Keratinocyte (primary cell): ENCODE measurements at regions not wholly inside any gene's neighbourhood (a gene's known extent, or its start where the extent isn't known, plus 50 kb on each side); places are given as distances from the start of the nearest gene placed in this dataset.

ENCODE experiments used
- EZH2 ChIP-seq: IDR thresholded peaks from one replicate; pipeline ENCODE4 v1.6.1; 2012; ENCODE audit warnings: inconsistent platforms, mild to moderate bottlenecking, low read length, moderate library complexity
- TF ChIP-seq, protein P1 (sequence below), 3 experiments: IDR thresholded peaks in 1 of 3; conservative IDR thresholded peaks in 1 of 3; optimal IDR thresholded peaks in 1 of 3; 2 replicates in 2 of 3; 3 replicates in 1 of 3; pipeline versions ENCODE3 to v1.5.1; 2011; ENCODE audit warnings: low read length in 3 of 3, mild to moderate bottlenecking in 3 of 3, moderate library complexity in 2 of 3, control low read depth in 1 of 3, inconsistent platforms in 1 of 3; ENCODE audit not compliant: insufficient read depth in 2 of 3; ENCODE audit errors: extremely low read depth in 1 of 3

- TF ChIP-seq, protein P1, sequence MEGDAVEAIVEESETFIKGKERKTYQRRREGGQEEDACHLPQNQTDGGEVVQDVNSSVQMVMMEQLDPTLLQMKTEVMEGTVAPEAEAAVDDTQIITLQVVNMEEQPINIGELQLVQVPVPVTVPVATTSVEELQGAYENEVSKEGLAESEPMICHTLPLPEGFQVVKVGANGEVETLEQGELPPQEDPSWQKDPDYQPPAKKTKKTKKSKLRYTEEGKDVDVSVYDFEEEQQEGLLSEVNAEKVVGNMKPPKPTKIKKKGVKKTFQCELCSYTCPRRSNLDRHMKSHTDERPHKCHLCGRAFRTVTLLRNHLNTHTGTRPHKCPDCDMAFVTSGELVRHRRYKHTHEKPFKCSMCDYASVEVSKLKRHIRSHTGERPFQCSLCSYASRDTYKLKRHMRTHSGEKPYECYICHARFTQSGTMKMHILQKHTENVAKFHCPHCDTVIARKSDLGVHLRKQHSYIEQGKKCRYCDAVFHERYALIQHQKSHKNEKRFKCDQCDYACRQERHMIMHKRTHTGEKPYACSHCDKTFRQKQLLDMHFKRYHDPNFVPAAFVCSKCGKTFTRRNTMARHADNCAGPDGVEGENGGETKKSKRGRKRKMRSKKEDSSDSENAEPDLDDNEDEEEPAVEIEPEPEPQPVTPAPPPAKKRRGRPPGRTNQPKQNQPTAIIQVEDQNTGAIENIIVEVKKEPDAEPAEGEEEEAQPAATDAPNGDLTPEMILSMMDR (optimal IDR thresholded peaks at IDR 0.05 in 1 of 3, IDR thresholded peaks at IDR 0.05 in 1 of 3, conservative IDR thresholded peaks at IDR 0.05 in 1 of 3; ENCODE audit: extremely low read depth in 1 of 3, insufficient read depth in 2 of 3, low read length in 3 of 3) = no peak
- TF ChIP-seq EZH2 = no peak
Measured at GRCh38 chr4:158099686-158100085, 73.1 kb downstream of the GASK1B start.
